ENCODE measurements at regions not wholly inside any gene's neighbourhood (a gene's known extent, or its start where the extent isn't known, plus 50 kb on each side); places are given as distances from the start of the nearest gene placed in this dataset.
"Not testable (repeated sequence)": the region's sequence is repeated elsewhere in the genome, so short reads cannot be mapped to it uniquely, and the experiment has no call there.

DNA sequence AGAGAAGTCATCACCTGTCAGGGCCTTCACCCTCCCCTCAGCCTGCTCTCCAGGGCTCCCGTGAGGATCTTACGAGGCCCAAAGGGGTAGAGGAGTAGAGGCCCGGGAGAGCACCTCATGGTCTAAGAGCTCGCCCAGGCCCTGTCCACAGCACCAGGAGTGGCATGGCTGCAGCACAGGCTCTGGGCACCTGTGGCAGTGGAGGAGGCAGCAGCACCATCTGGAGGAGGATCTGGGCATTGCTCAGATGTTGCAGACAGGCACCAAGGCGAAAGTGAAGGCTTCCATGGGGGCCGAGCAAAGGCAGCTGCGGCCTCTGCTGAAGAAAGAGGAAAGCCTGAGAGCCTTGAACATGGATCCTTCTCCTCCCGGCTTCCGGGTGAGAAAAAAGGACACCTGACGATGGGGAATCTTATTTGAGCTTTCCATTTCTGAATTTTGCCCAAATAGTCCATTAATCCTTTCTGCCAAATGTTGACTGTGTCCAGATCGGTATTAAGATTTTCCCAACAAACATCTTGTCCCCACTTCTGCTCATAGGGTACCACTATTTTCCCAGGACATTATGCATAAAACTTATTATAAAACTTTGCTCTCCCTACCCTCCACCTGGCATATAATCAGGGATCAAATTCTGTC is 604.7 kb downstream of the PTPRC start:
- no peaks in the 10 kb centered on the region for H3K27me3 ChIP-seq (ENCODE audit: insufficient read depth, low read length)
- no peaks in the 10 kb centered on the region for H3K9me3 ChIP-seq (ENCODE audit: low read length)
- H3K4me1 ChIP-seq (ENCODE audit: insufficient read depth, low read length) = peaks cover 2% of the 10 kb centered on the region
- H3K4me3 ChIP-seq (ENCODE audit: low read length) = no peak overlapping the region
- no peak overlapping the region for H2AFZ ChIP-seq (ENCODE audit: low read depth, low read length)
- no peaks in the 10 kb centered on the region for H3K36me3 ChIP-seq (ENCODE audit: insufficient read depth, low read length)

DNA sequence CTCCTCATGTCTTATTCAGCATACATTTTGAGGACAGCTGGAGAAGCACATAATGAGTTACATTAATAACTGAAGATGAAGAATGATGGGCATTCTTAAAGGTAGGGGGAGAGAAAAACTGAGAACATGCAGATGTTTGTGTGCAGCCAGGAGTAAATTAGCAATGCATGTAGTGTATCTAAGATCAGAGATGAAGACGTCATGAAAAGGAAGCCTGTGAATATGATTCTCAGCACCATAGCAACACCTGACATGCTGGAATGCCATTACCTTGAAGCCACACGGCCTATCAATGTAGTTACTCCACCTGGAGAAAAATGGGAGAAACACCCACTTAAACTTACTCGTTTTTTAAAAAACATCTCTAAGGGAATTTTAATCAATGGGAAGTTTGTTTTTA is 607.1 kb downstream of the PTPRC start:
- Histone ChIP-seq H3K9me3 (ENCODE audit: low read length) (no peaks in the 10 kb centered on the region), H3K27me3 (ENCODE audit: insufficient read depth, low read length) (no peaks in the 10 kb centered on the region), H3K4me3 (ENCODE audit: low read length) (no peak overlapping the region), H2AFZ (ENCODE audit: low read depth, low read length) (no peak overlapping the region), H3K4me1 (ENCODE audit: insufficient read depth, low read length) (no peaks in the 10 kb centered on the region), H3K36me3 (ENCODE audit: insufficient read depth, low read length) (no peaks in the 10 kb centered on the region)

DNA sequence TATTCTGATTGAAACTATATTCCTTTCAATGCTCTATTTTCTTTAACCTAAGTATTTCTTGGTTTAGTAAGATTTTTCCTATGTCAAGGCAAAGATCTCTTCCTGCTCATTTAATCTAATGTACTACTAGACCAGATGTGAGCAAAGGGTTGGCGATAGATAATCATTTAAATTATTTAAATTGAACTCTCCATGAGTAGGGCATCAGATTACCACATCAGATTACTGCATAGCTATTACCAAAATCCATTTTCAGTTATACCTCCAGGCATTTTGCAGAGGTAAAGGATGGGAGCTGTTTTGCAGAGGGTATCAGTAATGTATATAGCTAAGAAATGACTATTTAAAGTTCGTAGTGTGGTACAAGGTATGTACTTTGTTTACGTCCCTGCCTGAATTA is 607.9 kb downstream of the PTPRC start:
- Histone ChIP-seq H2AFZ (ENCODE audit: low read depth, low read length) (no peak overlapping the region), H3K27me3 (ENCODE audit: insufficient read depth, low read length) (no peaks in the 10 kb centered on the region), H3K36me3 (ENCODE audit: insufficient read depth, low read length) (no peaks in the 10 kb centered on the region), H3K9me3 (ENCODE audit: low read length) (no peaks in the 10 kb centered on the region), H3K4me1 (ENCODE audit: insufficient read depth, low read length) (no peaks in the 10 kb centered on the region), H3K4me3 (ENCODE audit: low read length) (no peak overlapping the region)

DNA sequence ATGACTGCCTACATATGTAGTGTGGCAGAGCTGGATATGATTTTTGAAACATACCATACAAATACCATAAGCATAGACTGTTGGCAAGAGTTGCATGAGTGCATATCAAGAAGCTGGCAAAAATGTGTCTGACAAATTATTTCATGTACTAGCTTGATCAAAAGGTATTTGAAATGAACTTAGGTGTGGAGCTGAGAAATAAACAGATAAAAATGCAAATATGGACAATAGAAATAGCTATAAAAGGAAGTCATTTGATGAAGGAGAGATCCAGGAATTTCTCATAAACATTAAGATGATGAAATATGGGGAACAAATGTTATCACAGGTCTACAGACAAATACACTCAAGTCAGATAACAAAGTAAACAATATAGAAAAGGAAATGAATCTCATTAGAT is 609.1 kb downstream of the PTPRC start:
- H3K4me3 ChIP-seq (ENCODE audit: low read length) = no peak overlapping the region
- H2AFZ ChIP-seq (ENCODE audit: low read depth, low read length) = no peak overlapping the region
- no peaks in the 10 kb centered on the region for H3K4me1 ChIP-seq (ENCODE audit: insufficient read depth, low read length)
- no peaks in the 10 kb centered on the region for H3K9me3 ChIP-seq (ENCODE audit: low read length)
- H3K36me3 ChIP-seq (ENCODE audit: insufficient read depth, low read length) = no peaks in the 10 kb centered on the region
- H3K27me3 ChIP-seq (ENCODE audit: insufficient read depth, low read length) = no peaks in the 10 kb centered on the region

DNA sequence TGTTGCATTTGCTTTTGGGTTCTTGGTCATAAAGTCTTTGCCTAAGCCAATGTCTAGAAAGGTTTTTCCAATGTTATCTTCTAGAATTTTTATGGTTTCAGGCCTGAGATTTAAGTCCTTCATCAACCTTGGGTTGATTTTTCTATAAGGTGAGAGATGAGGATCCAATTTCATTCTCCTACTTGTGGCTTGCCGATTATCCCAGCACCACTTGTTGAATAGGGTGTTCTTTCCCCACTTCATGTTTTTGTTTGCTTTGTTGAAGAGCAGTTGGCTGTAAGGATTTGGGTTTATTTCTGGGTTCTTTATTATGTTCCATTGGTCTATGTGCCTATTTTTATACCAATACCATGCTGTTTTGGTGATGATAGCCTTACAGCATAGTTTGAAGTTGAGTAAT is 615.2 kb downstream of the PTPRC start:
- H3K9me3 ChIP-seq (ENCODE audit: low read length); H3K4me1 ChIP-seq (ENCODE audit: insufficient read depth, low read length); H3K27me3 ChIP-seq (ENCODE audit: insufficient read depth, low read length); H3K4me3 ChIP-seq (ENCODE audit: low read length); H2AFZ ChIP-seq (ENCODE audit: low read depth, low read length); H3K36me3 ChIP-seq (ENCODE audit: insufficient read depth, low read length): not testable (repeated sequence)

DNA sequence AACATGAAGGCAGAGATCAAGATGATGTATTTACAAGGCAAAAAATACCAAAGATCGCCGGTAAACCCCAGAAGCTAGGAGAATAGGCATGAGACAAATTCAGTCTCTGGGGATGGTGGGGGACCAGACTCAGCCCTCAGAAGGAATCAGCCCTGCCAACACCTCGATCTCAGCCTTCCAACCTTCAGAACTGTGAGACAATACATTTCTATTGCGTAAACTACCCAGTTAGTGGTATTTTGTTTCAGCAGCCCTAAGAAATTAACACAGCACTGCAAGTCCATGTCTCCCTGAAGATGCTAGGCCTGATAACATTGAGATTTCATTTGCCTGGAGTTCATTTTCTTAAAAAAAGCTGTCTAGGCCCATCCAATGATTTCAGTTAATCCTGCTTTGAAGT is 622.5 kb downstream of the PTPRC start:
- Histone ChIP-seq H3K27me3 (ENCODE audit: insufficient read depth, low read length) (no peaks in the 10 kb centered on the region), H3K4me3 (ENCODE audit: low read length) (no peak overlapping the region), H3K36me3 (ENCODE audit: insufficient read depth, low read length) (no peaks in the 10 kb centered on the region), H2AFZ (ENCODE audit: low read depth, low read length) (no peak overlapping the region), H3K4me1 (ENCODE audit: insufficient read depth, low read length) (no peaks in the 10 kb centered on the region), H3K9me3 (ENCODE audit: low read length) (no peaks in the 10 kb centered on the region)

DNA sequence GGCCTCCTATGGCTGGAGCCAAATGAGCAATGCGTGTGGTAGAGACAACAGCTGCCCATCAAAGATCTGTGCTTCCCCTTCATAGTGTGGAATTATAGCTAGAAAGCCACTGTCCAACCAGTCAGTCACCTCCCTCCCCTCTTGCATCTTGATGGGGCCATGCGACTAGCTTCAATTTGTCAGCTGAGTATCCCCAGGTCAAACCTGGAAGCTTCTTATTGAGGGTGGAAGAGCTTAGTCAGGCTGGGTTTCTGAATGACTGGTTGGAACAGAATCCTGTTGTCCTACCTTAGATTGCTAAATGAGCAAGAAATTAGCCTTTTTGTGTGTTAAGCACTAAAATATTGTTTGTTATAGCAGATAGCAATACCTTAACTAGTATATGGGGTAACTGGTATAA is 625.4 kb downstream of the PTPRC start:
- Histone ChIP-seq H3K36me3 (ENCODE audit: insufficient read depth, low read length) (no peaks in the 10 kb centered on the region), H3K9me3 (ENCODE audit: low read length) (no peaks in the 10 kb centered on the region), H3K4me3 (ENCODE audit: low read length) (no peak overlapping the region), H3K4me1 (ENCODE audit: insufficient read depth, low read length) (no peaks in the 10 kb centered on the region), H3K27me3 (ENCODE audit: insufficient read depth, low read length) (no peaks in the 10 kb centered on the region), H2AFZ (ENCODE audit: low read depth, low read length) (no peak overlapping the region)

DNA sequence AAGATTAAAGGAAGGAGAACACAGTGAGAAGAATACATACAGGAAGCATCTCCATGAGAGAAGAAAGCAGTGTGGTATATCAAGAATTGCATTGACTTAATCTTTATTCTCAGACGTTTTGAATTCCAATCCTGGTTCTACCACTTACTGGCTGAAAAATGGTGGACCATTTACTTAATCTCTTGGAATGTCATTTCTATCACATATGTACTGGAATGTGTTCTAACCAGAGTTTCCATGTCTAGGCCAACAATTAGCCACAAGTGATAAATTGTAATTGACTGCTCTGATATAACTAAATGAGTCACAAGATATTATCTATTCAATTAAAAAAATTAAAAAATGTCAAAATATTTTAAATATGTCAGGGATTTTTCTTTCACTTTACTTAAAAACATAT is 626.1 kb downstream of the PTPRC start:
- Histone ChIP-seq H3K27me3 (ENCODE audit: insufficient read depth, low read length) (no peaks in the 10 kb centered on the region), H3K36me3 (ENCODE audit: insufficient read depth, low read length) (no peaks in the 10 kb centered on the region), H2AFZ (ENCODE audit: low read depth, low read length) (no peak overlapping the region), H3K4me3 (ENCODE audit: low read length) (no peak overlapping the region), H3K9me3 (ENCODE audit: low read length) (no peaks in the 10 kb centered on the region), H3K4me1 (ENCODE audit: insufficient read depth, low read length) (no peaks in the 10 kb centered on the region)

DNA sequence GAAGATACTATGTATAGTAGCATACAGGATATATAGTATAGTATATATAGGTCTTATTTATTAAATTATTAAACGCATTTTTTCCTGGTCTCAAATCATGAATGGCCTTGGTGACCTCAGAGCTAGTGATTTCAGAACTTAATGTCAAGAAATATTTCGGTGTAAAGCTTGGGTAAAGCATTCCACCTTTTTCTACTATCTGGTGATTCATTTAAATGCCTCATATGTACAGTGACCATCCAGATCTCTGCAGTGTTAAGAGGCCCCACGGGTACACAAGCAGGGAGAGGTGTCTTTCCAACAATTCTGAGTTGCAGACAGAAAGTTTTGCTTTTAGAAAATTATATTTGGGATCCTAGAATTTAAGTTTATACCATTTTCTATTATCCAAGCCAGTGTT is 626.5 kb downstream of the PTPRC start:
- Histone ChIP-seq H3K27me3 (ENCODE audit: insufficient read depth, low read length) (no peaks in the 10 kb centered on the region), H3K36me3 (ENCODE audit: insufficient read depth, low read length) (no peaks in the 10 kb centered on the region), H3K9me3 (ENCODE audit: low read length) (no peaks in the 10 kb centered on the region), H3K4me3 (ENCODE audit: low read length) (no peak overlapping the region), H2AFZ (ENCODE audit: low read depth, low read length) (no peak overlapping the region), H3K4me1 (ENCODE audit: insufficient read depth, low read length) (no peaks in the 10 kb centered on the region)

DNA sequence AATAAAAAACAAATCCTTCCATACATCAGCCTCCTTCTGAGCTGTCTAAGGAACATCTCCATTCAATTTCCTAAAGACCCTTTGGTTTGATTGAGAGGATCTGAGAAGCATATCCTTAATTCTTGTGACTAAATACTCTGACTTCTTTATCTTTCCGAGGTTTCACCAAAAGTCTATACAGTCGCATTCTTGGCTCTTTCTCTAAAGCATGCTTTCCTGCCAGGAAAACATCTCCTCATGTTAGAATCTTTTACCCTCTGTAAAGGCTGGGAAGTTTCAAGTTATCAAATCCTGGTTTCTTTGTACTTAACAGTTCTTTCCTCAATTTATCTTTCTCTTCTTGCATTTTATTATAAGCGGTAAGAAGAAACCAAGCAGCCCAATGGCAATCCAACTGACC is 630.4 kb downstream of the PTPRC start:
- Histone ChIP-seq H3K4me1 (ENCODE audit: insufficient read depth, low read length) (no peaks in the 10 kb centered on the region), H3K9me3 (ENCODE audit: low read length) (no peaks in the 10 kb centered on the region), H3K27me3 (ENCODE audit: insufficient read depth, low read length) (no peaks in the 10 kb centered on the region), H2AFZ (ENCODE audit: low read depth, low read length) (no peak overlapping the region), H3K36me3 (ENCODE audit: insufficient read depth, low read length) (no peaks in the 10 kb centered on the region), H3K4me3 (ENCODE audit: low read length) (no peak overlapping the region)

DNA sequence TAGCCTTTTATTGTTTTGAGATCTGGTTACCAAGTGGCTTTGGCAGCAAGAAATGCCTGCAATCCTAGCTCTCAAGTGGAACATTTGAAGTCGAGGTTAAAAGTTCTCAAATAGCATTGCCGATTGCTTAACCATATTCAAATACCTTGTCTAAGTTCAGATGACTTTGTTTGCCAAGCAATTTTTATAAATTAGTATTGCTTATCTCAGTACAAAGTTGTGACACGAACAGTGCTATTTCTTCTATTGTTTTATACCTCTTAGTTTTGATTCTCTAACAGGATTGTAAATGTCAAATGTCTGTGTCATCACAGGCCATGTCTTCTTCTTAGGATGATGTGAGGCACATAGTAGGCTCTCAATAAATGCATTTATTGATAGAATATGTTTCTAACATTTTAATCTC is 633.3 kb downstream of the PTPRC start:
- H3K4me3 ChIP-seq (ENCODE audit: low read length) = no peak overlapping the region
- no peak overlapping the region for H2AFZ ChIP-seq (ENCODE audit: low read depth, low read length)
- no peaks in the 10 kb centered on the region for H3K9me3 ChIP-seq (ENCODE audit: low read length)
- no peaks in the 10 kb centered on the region for H3K36me3 ChIP-seq (ENCODE audit: insufficient read depth, low read length)
- no peaks in the 10 kb centered on the region for H3K4me1 ChIP-seq (ENCODE audit: insufficient read depth, low read length)
- H3K27me3 ChIP-seq (ENCODE audit: insufficient read depth, low read length) = no peaks in the 10 kb centered on the region

DNA sequence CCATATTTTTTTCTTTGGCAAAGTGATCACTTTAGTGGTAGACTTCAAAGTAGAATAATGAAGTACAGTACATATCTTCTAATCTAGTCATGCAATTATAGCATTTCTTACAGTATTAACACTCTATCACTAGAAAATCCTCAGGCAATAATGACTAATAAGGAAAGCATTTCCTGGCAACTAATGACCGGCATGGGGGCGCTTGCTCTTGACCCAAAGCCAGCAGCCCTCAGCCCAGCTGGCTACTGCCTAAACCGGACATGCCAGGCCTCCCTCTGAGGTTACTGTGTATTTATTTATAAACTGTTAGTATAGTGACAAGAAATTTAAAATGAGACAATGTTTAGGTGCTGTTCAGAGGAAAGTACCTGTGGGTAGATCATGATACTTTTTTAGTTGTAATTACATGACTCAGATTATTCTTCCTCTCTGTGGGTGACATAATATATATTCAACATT is 633.8 kb downstream of the PTPRC start:
- Histone ChIP-seq H3K27me3 (ENCODE audit: insufficient read depth, low read length) (no peaks in the 10 kb centered on the region), H3K36me3 (ENCODE audit: insufficient read depth, low read length) (no peaks in the 10 kb centered on the region), H3K4me1 (ENCODE audit: insufficient read depth, low read length) (no peaks in the 10 kb centered on the region), H3K4me3 (ENCODE audit: low read length) (no peak overlapping the region), H2AFZ (ENCODE audit: low read depth, low read length) (no peak overlapping the region), H3K9me3 (ENCODE audit: low read length) (no peaks in the 10 kb centered on the region)

DNA sequence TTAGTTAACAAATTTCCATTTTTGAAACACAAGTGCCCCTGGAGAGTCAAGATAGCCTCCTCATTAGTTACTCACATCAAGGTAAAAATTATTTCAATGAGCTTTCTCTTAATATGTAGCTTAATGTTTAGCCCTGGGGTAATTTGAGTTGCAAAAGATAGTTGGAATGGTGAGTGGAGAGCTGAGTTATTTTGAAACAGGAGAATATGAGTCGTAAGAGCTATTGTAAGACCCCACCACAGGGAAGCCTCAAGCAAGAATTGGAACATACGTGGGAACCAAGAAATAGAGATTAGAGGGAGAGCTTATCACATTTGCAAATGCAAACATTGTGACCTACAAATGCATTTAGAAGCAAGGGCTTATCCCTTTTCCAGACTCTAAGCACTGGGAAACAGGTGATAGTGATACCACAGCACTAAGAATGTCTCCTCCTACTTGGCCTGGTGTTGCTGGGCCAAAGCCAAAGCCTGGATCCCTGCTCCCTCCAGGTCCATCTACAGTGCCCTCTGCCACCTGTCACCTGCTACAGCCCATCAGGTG is 635.1 kb downstream of the PTPRC start:
- Histone ChIP-seq H2AFZ (ENCODE audit: low read depth, low read length) (no peak overlapping the region), H3K9me3 (ENCODE audit: low read length) (no peaks in the 10 kb centered on the region), H3K4me3 (ENCODE audit: low read length) (no peak overlapping the region), H3K27me3 (ENCODE audit: insufficient read depth, low read length) (no peaks in the 10 kb centered on the region), H3K4me1 (ENCODE audit: insufficient read depth, low read length) (no peaks in the 10 kb centered on the region), H3K36me3 (ENCODE audit: insufficient read depth, low read length) (no peaks in the 10 kb centered on the region)

DNA sequence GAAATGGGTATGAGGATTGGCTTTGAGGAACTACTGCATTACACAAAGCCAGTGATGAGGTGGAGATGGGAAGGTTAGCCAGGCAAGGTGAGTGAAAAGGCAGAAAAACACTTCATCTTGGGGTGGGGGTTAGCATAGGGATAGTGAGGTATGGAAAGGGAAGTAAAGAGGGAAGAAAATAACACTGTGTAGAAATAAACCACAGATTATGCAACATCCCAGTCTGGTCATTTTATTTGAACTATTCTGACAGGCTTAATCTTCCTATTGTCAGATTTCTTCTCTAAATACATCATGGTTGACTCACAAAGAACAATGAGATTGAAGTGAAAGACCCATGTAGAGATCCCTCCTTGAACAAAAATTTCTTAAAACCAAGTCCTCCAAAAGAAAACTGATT is 640.2 kb downstream of the PTPRC start:
- no peak overlapping the region for H2AFZ ChIP-seq (ENCODE audit: low read depth, low read length)
- no peaks in the 10 kb centered on the region for H3K36me3 ChIP-seq (ENCODE audit: insufficient read depth, low read length)
- H3K4me1 ChIP-seq (ENCODE audit: insufficient read depth, low read length) = no peaks in the 10 kb centered on the region
- H3K9me3 ChIP-seq (ENCODE audit: low read length) = no peaks in the 10 kb centered on the region
- no peak overlapping the region for H3K4me3 ChIP-seq (ENCODE audit: low read length)
- H3K27me3 ChIP-seq (ENCODE audit: insufficient read depth, low read length) = no peaks in the 10 kb centered on the region

All from neuron (in vitro differentiated cells).